ENCODE measurements at regions not wholly inside any gene's neighbourhood (a gene's known extent, or its start where the extent isn't known, plus 50 kb on each side); places are given as distances from the start of the nearest gene placed in this dataset.

- DNase-seq (ENCODE audit: low spot score), result peak; percentile 62
These were observed 293.9 kb downstream of the C7orf25 start for GRCh38 chr7:42617806-42618457.

DNA sequence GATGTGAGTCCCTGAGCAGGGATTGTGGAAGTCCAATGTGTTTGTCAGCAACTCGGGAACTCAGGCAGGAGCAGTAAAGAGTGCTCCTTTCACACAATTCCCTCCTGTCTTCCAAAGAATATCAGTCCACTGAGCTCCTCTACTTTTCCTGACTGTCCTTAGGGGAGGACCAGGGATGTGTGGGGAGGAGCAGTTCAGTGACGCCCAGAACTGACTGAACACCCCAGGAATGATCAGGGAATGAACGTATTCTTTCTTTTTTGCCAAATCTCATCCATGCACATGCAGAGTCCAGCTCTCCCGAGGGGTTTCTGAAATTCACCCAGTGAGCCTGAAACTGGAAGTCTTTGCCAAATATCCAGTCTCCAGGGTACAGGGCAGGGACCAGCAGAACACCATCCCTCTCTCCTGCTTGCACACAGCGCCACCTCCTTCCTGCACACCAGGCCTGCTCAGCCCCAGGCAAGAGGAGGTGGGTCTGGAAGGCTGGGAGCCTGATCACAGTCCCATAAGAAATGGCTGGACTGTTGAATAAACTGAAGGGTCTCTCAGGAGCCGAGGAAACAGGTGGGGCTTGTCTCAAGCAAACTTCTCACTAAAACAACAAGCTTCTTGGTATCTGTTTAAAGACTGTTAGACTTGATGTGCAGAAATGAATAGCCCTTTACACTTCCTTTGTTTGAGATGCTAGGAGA is 294.7 kb downstream of the C7orf25 start:
- DNase-seq (ENCODE audit: low spot score), result peak; percentile 58

DNA sequence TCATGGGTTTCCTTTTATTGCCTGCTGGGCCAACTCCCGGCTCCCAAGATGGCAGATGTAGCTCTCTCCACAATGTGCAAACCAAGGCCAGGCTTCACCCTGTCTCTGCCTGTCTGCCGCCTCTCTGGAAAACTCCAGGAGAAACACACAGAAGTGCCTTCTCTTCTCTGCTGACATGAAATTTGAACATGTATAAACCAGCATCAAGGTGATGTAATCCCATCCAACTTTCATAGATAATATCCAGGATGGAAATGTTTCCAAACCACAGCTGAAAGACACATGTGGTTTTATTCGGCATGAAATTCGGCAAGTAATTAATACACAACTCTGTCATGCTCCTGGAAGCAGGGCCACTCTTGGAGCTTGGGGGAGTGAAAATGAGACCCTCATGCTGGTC is 297.2 kb downstream of the C7orf25 start:
- DNase-seq (ENCODE audit: low spot score), result no peak

DNA sequence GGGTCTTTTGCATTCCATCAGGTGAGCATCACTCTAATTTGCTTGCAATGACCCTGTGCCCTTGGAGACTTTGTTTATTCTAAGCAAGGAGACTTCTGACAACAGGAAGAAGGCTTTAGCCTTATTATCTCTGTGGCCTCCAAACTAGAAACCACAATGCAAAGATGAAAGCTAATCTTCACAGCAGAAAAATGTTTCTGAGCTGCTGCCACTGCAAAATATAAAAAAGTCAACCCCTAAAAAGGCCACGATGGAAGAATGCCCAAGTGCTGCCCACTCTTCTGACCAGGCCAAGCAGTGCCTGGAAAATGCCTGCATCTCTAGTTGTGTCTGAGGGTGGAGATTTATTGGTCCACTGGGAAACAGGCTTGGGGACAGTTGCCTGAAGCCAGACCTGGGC is 299.9 kb downstream of the C7orf25 start:
- DNase-seq (ENCODE audit: low spot score), result no peak

DNA sequence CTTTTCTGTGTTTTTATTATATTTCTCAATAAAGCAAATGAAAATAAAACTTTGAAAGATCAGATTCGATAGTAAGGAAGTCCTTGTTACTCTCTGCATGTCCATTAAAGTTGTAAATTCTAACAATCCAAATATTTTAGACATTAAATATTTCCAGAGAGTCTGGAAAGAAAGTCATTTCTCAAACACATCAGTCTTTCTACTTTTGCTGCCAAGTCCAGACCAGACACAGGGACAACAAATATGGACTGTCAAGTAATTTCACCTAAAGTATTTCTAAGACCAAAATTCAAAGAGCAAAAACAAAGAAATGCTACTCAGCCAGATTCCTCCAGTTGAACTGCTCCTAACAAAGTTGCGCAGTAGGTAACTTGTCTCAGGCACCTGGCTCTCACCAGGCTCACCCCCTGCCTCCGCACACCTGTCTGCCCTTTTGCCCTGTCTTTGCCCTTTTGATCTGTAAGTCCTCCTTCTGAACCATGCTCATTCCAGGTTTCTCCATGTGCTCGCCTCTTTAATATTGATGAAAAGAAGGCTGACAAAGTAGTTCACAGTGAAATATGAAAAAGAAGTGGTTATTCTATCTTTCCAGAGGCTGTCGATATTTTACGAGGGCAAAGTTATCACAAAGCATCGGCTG is 300.5 kb downstream of the C7orf25 start:
- no peak for DNase-seq (ENCODE audit: low spot score)

DNA sequence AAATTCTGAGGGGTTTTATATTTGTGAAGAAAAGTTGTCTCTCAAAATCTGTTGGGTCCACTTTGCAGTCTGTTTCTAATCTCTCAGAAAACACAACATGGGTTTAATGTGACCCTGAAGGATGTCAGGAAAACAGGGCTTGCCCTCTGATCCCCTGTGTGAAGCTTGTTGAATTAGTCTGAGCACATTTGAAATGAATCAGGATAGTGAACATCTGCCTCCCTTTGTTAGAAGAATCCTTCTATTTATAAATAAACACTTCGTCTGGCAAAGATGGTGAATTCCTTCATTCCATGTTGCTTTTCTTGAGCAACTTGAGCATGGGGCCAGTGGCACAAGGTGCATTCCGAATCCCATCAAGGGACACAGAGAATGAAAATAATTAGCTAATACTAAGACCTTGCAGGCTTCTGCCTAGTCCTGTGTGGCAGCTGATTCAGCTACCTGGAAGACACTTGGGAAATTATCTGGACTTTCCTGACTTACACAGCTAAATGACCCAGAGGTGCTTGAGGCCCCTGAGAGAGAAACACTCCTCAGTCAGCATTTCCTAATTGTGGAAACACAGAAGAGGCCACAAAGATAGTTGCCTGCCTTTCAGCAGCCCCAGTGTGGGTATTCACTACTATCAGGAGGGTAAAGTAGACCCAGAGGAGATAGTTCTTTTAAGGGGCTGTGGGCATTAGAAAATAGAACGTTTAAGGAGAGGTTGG is 305.5 kb downstream of the C7orf25 start:
- no peak for DNase-seq (ENCODE audit: low spot score)

- no peak for DNase-seq (ENCODE audit: low spot score)
These were observed 306.3 kb downstream of the C7orf25 start for GRCh38 chr7:42605406-42606192.

DNA sequence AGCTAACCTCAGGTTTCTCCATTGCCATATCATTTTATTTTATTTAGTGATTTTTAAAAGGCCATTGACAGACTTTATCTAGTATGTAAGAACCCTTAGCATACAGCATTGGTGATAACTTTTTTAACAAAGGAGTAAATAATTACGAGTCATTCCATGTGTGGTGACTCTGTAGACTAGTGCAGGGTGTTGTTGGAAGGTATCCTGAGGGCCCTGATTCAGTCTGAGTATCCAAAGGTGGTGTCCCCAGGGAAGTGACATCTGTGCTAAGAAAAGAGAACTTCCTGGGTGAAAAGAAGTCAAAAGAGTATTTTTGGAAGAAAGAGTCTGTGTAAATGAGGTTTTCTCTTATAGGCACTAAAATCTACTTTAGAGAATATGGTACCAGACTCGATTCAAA is 308.4 kb downstream of the C7orf25 start:
- no peak for DNase-seq (ENCODE audit: low spot score)

DNA sequence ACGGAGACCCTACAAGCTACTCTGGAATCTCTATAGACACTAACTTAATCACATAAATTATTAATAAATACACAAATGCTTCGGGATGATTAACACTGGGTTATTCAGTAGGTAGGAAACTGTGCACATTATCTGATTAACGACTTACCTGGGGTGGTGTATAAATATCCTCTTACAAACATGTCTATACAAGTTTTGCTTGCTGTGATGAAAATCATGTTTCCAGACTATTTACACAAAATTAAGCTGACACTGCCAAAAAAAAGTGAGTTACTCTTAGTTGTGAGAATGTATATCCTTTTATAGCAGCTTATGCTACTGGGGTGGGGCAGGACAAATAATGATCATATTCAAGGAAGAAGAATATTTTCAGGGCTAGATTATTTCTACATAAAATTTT is 314.6 kb downstream of the C7orf25 start:
- no peak for DNase-seq (ENCODE audit: low spot score)

DNA sequence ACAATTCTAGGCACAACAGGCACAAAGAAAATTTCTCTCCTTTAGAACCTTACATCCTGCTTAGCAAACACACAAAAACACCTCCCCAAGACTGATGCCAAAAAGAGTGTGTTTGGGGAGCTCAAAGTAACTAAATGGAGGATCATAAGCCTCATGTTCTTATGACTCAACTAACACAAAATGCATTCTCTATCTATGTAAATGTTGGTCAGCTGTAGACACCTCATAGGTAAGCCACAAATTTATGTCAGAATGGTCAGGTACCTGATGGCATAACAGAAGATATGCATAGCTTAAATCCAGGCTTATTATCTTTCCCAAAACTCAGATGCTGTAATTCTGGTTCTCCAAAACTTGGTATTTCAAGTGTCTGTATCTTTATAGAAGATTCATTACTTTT is 315.1 kb downstream of the C7orf25 start:
- no peak for DNase-seq (ENCODE audit: low spot score)

DNA sequence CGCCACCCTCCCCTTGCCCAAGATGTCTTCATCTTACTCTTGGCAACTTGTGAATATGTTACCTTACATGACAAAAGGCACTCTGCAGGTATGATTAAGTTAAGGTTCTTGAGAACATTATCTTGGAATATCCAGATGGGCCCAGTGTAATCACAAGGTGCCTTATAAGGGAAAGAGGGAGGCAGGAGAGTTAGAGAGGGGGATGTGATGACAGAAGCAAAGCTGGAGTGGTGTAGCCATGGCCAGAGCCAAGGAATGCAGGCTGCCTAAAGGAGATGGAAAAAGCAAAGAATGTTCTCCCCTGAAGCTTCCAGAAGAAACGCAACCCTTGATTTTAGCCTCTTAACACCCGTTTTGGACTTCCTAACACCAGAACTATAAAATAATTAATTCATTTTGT is 318.0 kb downstream of the C7orf25 start:
- DNase-seq (ENCODE audit: low spot score), result no peak

DNA sequence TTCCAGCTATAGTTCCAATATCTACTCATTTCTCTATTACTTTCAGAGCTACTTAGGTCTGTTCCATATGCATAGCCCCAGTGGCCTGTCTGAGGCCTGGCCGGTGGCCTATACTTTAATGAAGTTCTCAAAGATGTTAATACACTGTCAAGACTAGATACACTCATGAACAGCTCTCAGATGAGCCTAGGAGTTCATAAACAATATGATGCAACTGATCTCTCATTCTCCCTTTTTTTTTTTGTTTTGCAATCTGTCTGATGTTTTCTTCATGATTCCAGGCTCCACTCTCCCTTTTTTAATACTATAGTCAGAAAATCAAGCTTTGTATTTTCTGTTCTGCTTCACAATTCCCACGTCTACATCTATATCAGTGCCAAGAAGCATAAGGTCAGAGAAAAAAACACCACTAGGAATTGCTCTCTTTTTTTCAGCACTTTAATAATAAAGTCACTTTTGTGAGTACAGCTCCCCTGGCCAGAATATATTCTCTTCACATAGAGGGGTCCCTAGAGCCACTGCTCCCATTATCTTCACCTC is 321.0 kb downstream of the C7orf25 start:
- DNase-seq (ENCODE audit: low spot score), result no peak

DNA sequence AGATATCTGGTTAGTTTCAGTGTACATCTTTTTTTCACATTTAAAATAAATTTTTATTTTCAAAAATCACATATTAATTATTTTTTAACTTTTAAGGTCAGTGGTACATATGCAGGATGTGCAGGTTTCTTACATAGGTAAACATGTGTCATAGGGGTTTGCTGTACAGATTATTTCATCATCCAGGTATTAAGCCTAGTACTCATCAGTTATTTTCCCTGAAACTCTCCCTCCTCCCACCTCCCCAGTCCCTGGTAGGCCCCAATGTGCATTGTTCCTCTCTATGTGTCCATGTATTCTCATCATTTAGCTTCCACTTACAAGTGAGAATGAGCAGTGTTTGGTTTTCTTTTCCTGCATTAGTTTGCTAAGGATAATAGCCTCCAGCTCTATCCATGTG is 323.0 kb downstream of the C7orf25 start:
- DNase-seq (ENCODE audit: low spot score), result no peak

DNA sequence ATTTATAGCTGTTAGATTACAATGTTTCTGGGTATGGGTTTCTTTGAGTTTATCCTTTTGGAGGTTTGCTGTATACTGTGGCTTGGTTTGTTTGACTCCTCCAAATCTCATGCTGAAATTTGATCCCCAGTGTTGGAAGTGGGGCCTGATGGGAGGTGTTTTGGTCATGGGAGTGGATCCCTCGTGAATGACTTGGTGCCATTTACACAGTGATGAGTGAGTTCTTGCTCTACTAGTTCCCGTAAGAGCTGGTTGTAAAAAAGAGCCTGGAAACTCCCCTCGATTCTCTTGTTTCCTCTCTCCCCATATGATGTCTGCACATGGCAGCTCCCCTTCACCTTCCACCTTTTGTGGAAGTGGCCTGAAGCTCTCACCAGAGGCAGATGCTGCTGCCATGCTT is 324.1 kb downstream of the C7orf25 start:
- no peak for DNase-seq (ENCODE audit: low spot score)

DNA sequence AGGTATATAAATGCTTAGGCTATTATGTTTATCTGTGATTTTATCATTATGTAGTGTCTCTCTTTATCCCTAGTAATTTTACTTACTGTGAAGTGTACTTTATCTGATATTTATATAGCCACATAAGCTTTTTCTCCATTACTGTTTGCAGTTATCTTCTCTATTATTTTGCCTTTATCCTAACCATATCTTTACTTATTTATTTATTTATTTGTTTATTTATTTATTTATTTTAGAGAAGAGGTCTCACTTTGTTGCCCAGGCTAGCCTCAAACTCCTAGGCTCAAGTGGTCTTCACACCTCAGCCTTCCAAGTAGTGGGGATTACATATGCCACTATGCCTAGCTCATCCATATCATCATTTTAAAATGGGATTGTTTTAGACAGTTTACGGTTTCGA is 331.8 kb downstream of the C7orf25 start:
- no peak for DNase-seq (ENCODE audit: low spot score)

DNA sequence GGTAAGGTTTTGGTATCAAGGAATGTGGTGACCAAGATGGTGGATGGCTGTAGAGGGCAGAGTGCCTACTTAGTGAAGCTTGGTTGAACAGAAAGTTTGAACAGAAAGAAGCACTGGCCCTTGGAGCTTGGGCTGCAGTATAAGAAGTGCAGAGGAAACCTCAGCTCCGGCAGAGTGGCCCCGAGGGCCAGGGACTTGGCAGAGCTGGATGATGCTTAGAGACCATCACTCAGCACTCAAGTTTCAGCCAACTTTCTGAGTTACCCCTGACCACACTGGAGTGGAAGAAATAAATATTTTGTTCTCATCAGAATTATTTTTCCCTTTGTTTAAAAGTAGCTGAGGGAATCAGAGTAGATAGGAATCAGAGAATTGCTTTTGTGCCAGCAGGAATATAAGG is 336.7 kb downstream of the C7orf25 start:
- DNase-seq (ENCODE audit: low spot score), result no peak

DNA sequence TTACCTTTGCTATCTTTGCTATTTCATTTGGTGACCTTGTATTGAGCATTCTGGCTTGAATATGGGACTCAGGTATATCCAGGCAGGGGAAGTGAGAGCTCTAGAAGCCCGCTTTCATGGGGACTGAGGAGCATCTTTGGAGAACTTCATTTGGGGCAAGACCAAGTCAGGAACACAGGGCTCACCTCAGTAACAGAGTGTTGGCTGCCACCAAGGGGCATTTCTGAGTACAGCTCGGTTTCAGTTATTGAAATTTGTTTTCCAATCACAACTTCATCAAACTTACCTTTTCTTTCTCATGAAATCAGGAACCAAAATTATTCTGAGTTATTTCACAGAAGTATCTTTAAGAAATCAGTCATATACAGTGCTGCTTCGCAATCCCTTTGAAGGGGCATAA is 337.2 kb downstream of the C7orf25 start:
- peak; percentile 4 for DNase-seq (ENCODE audit: low spot score)

- no peak for DNase-seq (ENCODE audit: low spot score)
These were observed 337.1 kb upstream of the GLI3 start for GRCh38 chr7:42573881-42574672.

DNA sequence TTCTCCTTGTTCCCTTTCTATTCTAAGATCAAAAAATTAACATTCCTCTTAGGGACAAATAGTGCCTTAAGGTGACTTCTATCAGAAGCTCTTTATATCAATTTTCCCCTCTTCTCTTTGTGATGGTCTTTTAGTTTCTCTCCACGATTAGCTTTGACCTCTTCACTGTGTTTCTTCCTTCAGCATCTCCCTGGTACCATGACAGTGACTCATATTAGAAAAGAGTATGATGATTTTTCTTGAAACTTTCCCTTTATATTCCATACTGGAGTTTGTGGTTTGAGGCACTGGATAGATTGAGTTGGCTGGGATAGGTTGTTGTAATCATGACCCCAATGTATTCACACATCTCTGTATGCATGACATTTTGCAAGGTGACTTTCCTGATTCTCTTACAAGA is 335.6 kb upstream of the GLI3 start:
- no peak for DNase-seq (ENCODE audit: low spot score)

GRCh38 chr7:42572056-42572455 is 335.0 kb upstream of the GLI3 start:
- DNase-seq (ENCODE audit: low spot score), result no peak

GRCh38 chr7:42570944-42571343 is 333.9 kb upstream of the GLI3 start:
- DNase-seq (ENCODE audit: low spot score), result no peak

All from SK-N-DZ (cell line).